SU-DHL-6 (cell line): ENCODE measurements at regions not wholly inside any gene's neighbourhood (a gene's known extent, or its start where the extent isn't known, plus 50 kb on each side); places are given as distances from the start of the nearest gene placed in this dataset.

Experiments used
- CTCF ChIP-seq: fragments of 200-600 bp; sonication (generic); IDR thresholded peaks from one replicate; pipeline ENCODE4 v1.5.1; 2017; ENCODE audit warnings: antibody characterized with exemption, mild to moderate bottlenecking, low read length, moderate library complexity; ENCODE audit not compliant: insufficient read depth, poor library complexity, severe bottlenecking
- EZH2phosphoT487 ChIP-seq: fragments of 200-600 bp; sonication (generic), shearing (Covaris generic); conservative IDR thresholded peaks from 2 replicates; pipeline ENCODE4 v1.6.1; 2018; ENCODE audit warnings: mild to moderate bottlenecking, antibody characterized with exemption, low read length, moderate library complexity, mixed read lengths

GRCh38 chr6:115203381-115203780 lies 857.3 kb downstream of the FRK start:
- TF ChIP-seq CTCF (no peak), EZH2phosphoT487 (no peak)
